Loucy (cell line): ENCODE measurements at regions not wholly inside any gene's neighbourhood (a gene's known extent, or its start where the extent isn't known, plus 50 kb on each side); places are given as distances from the start of the nearest gene placed in this dataset.

Experiments used
- H2AFZ ChIP-seq: fragments of 200-600 bp; sonication (generic); 2 replicates; pipeline ENCODE4 v1.6.0; 2016; ENCODE audit warnings: antibody characterized with exemption, mild to moderate bottlenecking, low read length, moderate library complexity
- H3F3A ChIP-seq: fragments of 200-600 bp; 2 replicates; pipeline ENCODE4 v1.6.0; 2016; ENCODE audit warnings: antibody characterized with exemption, low read depth, mild to moderate bottlenecking
- H3K27me3 ChIP-seq: fragments of 200-600 bp; sonication (generic); 2 replicates; pipeline ENCODE4 v1.6.1; 2014; ENCODE audit warnings: low read length, mild to moderate bottlenecking; ENCODE audit not compliant: insufficient read depth, poor library complexity, severe bottlenecking
- H3K36me3 ChIP-seq: fragments of 200-600 bp; sonication (generic); 2 replicates; pipeline ENCODE4 v1.6.1; 2016; ENCODE audit warnings: low read length; ENCODE audit not compliant: insufficient read depth
- H3K4me1 ChIP-seq: fragments of 200-600 bp; sonication (generic); 2 replicates; pipeline ENCODE4 v1.5.1; 2014; ENCODE audit warnings: low read length, mild to moderate bottlenecking; ENCODE audit not compliant: insufficient read depth, poor library complexity, severe bottlenecking
- H3K4me2 ChIP-seq: fragments of 200-600 bp; sonication (generic); 2 replicates; pipeline ENCODE4 v1.6.0; 2014; ENCODE audit warnings: antibody characterized with exemption, low read length, low read depth, mild to moderate bottlenecking; ENCODE audit not compliant: poor library complexity, severe bottlenecking
- H3K4me3 ChIP-seq: fragments of 200-600 bp; sonication (generic); 2 replicates; pipeline ENCODE4 v1.5.1; 2014; ENCODE audit warnings: low read length, mild to moderate bottlenecking, mixed read lengths; ENCODE audit not compliant: poor library complexity, severe bottlenecking
- H3K79me2 ChIP-seq: fragments of 200-600 bp; sonication (generic); 2 replicates; pipeline ENCODE4 v1.6.1; 2014; ENCODE audit warnings: low read length; ENCODE audit not compliant: insufficient read depth
- H3K9ac ChIP-seq: fragments of 200-600 bp; sonication (generic); 2 replicates; pipeline ENCODE4 v1.6.0; 2014; ENCODE audit warnings: mild to moderate bottlenecking, low read depth, low read length, moderate library complexity; ENCODE audit not compliant: poor library complexity, severe bottlenecking
- H3K9me2 ChIP-seq: fragments of 200-600 bp; sonication (generic); replicated peaks from 2 replicates; pipeline ENCODE4 v1.6.1; 2016; ENCODE audit warnings: low read depth, low read length, mixed read lengths
- H3K9me3 ChIP-seq: fragments of 200-600 bp; sonication (generic); 2 replicates; pipeline ENCODE4 v1.6.1; 2014; ENCODE audit warnings: mild to moderate bottlenecking, antibody characterized with exemption, low read length, low read depth; ENCODE audit not compliant: insufficient read depth
- H4K20me1 ChIP-seq: fragments of 200-600 bp; sonication (generic); 2 replicates; pipeline ENCODE4 v1.6.0; 2014; ENCODE audit warnings: antibody characterized with exemption, low read length, mild to moderate bottlenecking; ENCODE audit not compliant: insufficient read depth, poor library complexity, severe bottlenecking
- CTCF ChIP-seq: fragments of 200-600 bp; sonication (generic); conservative IDR thresholded peaks from 2 replicates; pipeline ENCODE4 v1.5.1; 2014; ENCODE audit warnings: mild to moderate bottlenecking, antibody characterized with exemption, low read length
- EZH2phosphoT487 ChIP-seq: fragments of 200-600 bp; IDR thresholded peaks from 2 replicates; pipeline ENCODE4 v1.6.1; 2018; ENCODE audit warnings: antibody characterized with exemption, mild to moderate bottlenecking, moderate library complexity, borderline replicate concordance

- no peak overlapping the region for H3K9ac ChIP-seq
- H3K4me1 ChIP-seq = no peaks in the 10 kb centered on the region
- H3K9me2 ChIP-seq = no peaks in the 10 kb centered on the region
- H3K79me2 ChIP-seq = no peaks in the 10 kb centered on the region
- H3F3A ChIP-seq = no peaks in the 10 kb centered on the region
- no peaks in the 10 kb centered on the region for H3K36me3 ChIP-seq
- no peaks in the 10 kb centered on the region for H3K9me3 ChIP-seq
- no peak overlapping the region for H3K4me2 ChIP-seq
- TF ChIP-seq CTCF (no peak), EZH2phosphoT487 (no peak)
- H3K4me3 ChIP-seq = no peak overlapping the region
- H4K20me1 ChIP-seq = no peaks in the 10 kb centered on the region
- no peak overlapping the region for H2AFZ ChIP-seq
- H3K27me3 ChIP-seq = no peaks in the 10 kb centered on the region
These were observed 478.0 kb upstream of the CPEB2 start for GRCh38 chr4:14524276-14524675.

GRCh38 chr4:14528918-14529317 is 473.4 kb upstream of the CPEB2 start:
- Histone ChIP-seq H3K9ac (no peak overlapping the region), H3K36me3 (no peaks in the 10 kb centered on the region), H3K27me3 (no peaks in the 10 kb centered on the region), H3F3A (no peaks in the 10 kb centered on the region), H4K20me1 (no peaks in the 10 kb centered on the region), H3K9me3 (no peaks in the 10 kb centered on the region), H3K4me3 (no peak overlapping the region), H3K4me1 (peaks cover 10% of the 10 kb centered on the region), H3K9me2 (no peaks in the 10 kb centered on the region), H3K79me2 (no peaks in the 10 kb centered on the region), H3K4me2 (no peak overlapping the region), H2AFZ (no peak overlapping the region)
- no peak for TF ChIP-seq EZH2phosphoT487
- TF ChIP-seq CTCF = no peak

GRCh38 chr4:14529653-14530052 is 472.6 kb upstream of the CPEB2 start:
- H3K27me3 ChIP-seq = no peaks in the 10 kb centered on the region
- no peak overlapping the region for H3K4me3 ChIP-seq
- TF ChIP-seq EZH2phosphoT487 (no peak), CTCF (no peak)
- H3K4me1 ChIP-seq = peaks cover 10% of the 10 kb centered on the region
- H4K20me1 ChIP-seq = no peaks in the 10 kb centered on the region
- no peaks in the 10 kb centered on the region for H3K36me3 ChIP-seq
- no peak overlapping the region for H3K4me2 ChIP-seq
- H3F3A ChIP-seq = no peaks in the 10 kb centered on the region
- no peak overlapping the region for H2AFZ ChIP-seq
- no peaks in the 10 kb centered on the region for H3K9me2 ChIP-seq
- H3K9me3 ChIP-seq = no peaks in the 10 kb centered on the region
- H3K9ac ChIP-seq = no peak overlapping the region
- H3K79me2 ChIP-seq = no peaks in the 10 kb centered on the region
